ENCODE measurements at regions not wholly inside any gene's neighbourhood (a gene's known extent, or its start where the extent isn't known, plus 50 kb on each side); places are given as distances from the start of the nearest gene placed in this dataset.
"Not testable (repeated sequence)": the region's sequence is repeated elsewhere in the genome, so short reads cannot be mapped to it uniquely, and the experiment has no call there.

DNA sequence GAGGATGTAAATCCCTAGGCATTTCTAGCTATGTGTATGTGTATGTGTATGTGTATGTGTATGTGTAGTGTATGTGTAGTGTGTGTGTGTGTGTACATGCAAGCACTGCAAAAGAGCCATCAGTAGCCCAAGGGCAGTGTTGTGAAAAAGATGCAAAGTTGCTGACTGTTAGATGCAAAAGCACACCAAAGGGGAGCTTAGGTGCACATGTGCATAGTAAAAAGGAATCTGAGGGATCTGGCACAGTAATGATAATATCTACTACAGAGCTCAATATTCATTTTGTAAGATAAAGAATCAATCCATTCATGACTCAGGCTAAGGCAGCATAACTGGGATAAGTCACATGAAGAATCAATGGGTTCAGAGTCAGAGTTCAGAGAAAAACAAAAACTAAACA, 80.2 kb downstream of the TMEM47 start:
- no peak for DNase-seq (ENCODE audit: extremely low read depth in 1 of 11, low read depth in 9 of 11, low spot score in 4 of 11)

DNA sequence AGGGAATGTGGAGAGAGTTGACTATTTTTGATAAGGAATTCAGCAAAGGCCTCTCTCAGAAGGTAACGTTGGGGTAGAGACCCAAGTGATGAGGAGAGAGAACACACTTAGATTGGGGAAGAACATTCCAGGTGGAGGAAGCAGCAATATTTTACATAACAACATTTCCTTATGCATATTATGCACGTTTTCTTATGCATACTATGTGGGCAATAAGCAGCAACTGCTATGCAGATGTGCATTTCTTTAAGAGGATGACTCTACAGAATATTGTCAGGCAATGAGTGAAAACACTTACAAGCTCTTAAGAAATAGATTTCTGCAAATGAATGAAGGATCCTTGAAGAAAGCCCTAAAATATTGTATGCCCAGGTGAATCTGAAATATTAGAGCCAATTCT, 91.1 kb downstream of the TMEM47 start:
- DNase-seq (ENCODE audit: extremely low read depth in 1 of 11, low read depth in 9 of 11, low spot score in 4 of 11) = no peak

DNA sequence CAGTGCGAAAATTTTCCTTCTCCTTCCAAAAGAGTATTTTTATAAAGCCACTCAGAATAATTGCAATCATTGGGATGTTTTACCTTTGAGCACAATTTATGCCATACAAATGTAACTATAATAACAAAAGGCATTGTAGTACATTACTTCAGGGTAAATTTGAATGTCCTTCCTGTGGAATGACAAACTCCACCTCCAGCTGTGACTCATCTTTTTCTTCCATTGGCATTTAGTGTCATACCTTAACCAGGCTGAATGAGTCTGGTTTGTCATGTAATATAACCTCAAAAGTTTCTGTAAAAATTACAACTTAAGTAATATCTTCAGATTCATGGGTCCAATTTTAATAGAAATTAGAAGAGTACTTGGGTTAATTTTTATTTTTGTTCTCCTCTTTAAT, 93.3 kb downstream of the TMEM47 start:
- DNase-seq (ENCODE audit: extremely low read depth in 1 of 11, low read depth in 9 of 11, low spot score in 4 of 11) = no peak

DNA sequence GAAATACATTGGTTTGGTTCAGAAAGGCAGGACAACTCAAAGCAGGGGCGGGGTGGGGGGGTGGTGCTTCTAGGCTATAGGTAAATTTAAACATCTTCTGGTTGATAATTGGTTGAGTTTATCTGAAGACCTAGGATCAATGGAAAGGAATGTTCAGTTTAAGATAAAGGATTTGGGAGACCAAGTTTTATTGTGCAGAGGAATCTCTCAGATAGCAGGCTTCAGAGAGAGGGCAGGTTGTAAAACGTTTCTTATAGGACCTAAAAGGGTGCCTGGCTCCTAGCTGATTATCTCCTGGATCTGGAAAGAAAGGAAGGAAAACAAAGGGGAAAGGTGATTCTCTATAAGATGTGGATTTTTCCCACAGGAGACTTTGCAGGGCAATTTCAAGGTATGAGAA, 94.0 kb downstream of the TMEM47 start:
- no peak for DNase-seq (ENCODE audit: extremely low read depth in 1 of 11, low read depth in 9 of 11, low spot score in 4 of 11)

DNA sequence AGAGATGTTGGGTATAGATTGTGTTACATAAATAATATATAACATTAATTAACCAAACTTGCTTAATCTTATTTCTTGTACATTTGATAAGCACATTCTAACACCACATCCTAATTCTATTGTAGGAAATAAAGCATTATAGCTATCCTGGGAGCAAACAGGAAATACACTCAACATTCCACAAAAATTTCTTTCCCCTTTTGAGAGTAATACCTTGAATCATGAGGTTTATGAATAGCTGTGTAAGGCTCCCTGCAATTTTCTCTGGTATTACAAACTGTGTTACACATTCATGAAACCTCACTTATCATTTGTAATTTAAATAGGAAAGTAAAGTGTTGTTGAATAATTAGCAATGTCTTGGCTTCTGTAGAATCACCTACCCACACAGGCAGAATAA, 95.1 kb downstream of the TMEM47 start:
- no peak for DNase-seq (ENCODE audit: extremely low read depth in 1 of 11, low read depth in 9 of 11, low spot score in 4 of 11)

DNA sequence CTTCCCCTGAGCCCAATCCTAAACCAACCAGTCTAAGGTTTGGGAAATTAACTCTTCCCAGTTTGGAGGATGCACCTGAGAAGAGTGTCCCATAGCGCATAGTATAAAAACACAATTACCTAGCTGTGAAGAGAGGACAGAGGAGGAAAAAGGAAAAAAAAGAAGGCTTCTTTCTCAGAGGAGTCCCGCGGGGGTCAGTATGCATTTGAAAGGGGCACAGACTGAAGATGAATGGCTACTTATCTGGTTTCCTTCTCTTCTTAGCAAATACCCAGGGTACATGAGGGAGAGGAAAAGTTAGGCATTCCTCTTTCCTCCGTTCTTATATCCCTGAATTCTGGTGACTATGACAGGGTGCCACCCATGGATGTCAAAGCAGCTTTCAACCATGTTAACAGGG, 96.9 kb downstream of the TMEM47 start:
- no peak for DNase-seq (ENCODE audit: extremely low read depth in 1 of 11, low read depth in 9 of 11, low spot score in 4 of 11)

DNA sequence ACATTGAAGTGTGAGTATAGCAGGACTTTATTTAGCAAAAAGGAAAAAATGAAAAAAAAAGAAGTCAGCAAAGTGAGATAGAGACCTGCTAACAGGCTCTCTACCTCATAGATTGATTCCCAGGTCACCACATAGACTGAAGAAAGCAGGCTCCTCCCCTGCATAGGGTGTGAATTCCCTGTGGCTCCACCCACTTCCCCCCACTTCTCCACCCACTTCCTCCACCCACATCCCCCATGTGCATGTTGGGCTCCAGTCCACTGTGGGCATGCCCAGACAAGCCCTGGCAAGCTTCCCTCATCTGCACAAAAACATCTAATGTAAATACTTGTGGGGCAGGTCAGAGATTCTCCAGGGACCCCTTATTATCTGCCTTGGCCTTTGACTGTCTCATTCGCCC, 97.8 kb downstream of the TMEM47 start:
- no peak for DNase-seq (ENCODE audit: extremely low read depth in 1 of 11, low read depth in 9 of 11, low spot score in 4 of 11)

DNA sequence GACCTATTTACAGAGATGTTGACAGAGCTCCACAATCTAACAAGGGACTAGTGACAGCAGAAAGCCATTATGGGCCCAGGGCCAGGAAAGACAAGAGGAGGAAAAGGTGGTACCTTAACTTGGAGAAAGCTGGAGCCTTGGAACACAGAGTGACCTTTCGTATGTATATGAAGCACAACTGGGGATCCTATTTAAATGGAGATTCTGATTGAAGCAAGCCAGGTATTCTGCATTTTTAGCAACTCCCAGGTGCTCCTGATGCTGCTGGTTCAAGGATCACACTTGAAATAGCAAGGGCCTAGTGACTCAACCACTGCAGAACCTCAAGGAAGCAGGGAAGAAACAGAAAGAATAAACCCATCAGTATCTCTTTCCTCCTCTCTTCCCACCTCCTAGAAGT, 99.4 kb downstream of the TMEM47 start:
- no peak for DNase-seq (ENCODE audit: extremely low read depth in 1 of 11, low read depth in 9 of 11, low spot score in 4 of 11)

DNA sequence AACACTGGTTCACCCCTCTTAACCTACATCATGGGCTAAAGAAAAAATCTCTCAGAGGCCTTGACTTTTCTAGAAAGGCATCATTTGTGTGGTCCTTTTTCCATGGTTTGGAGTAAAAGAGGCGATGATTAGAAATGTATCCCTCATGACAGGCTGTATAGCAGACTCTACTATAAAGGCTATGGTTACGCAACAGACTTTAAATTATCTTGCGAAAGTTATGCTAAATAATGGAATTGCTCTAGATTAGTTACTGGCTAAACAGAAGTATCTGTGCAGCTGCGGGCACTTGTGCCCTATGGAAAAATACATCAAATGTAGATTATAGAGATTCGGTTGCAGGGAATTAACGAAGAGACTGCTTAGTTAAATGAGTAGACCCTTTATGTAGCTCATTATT, 101.6 kb downstream of the TMEM47 start:
- DNase-seq (ENCODE audit: extremely low read depth in 1 of 11, low read depth in 9 of 11, low spot score in 4 of 11) = no peak

DNA sequence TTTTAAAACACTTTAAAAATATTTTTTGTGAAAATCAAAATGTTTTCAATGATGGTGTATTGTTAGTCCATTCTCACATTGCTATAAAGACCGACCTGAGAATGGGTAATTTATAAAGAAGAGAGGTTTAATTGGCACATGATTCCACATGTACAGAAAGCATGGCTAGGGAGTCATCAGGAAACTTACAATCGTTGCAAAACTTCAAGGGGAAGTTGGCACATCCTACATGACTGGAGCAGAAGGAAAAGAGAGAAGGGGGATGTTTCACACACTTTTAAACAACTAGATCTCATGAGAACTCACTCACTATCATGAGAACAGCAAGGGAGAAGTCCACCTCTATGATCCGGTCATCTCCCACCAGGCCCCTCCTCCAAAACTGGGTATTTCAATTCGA, 110.7 kb downstream of the TMEM47 start:
- no peak for DNase-seq (ENCODE audit: extremely low read depth in 1 of 11, low read depth in 9 of 11, low spot score in 4 of 11)

DNA sequence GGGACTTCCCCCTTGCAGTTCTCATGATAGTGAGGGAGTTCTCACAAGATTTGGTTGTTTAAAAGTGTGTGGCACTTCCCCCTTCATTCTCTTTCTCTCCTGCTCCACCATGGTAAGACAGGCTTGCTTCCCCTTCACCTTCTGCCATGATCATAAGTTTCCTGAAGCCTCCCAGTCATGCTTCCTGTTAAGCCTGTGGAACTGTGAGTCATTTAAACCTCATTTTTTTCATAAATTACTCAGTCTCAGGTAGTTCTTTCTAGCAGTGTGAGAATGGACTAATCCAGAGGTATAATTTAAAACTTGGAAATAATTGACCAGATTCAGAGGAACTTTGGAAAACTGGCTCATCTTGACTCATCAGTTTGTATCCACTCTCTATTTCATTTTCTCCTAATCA, 129.0 kb downstream of the TMEM47 start:
- no peak for DNase-seq (ENCODE audit: extremely low read depth in 1 of 11, low read depth in 9 of 11, low spot score in 4 of 11)

DNA sequence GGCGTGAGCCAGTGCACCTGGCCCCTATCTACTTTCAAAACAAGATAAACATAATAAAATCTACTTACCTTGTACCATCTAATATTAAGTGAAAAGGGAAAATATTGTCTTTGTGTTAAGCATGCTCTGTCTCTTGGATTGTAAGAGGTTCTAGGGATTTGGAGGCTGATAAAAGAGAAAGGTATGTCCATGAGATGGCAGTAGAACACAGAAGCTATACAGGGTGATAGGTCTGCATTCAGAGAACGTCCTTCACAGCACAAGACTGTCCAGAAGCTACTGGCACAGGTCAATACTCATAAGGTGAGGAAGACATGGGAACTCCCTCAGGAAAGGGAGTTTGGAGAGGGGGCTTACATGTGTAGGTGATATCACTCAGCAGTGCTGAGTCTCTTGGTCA, 135.5 kb downstream of the TMEM47 start:
- no peak for DNase-seq (ENCODE audit: extremely low read depth in 1 of 11, low read depth in 9 of 11, low spot score in 4 of 11)

DNA sequence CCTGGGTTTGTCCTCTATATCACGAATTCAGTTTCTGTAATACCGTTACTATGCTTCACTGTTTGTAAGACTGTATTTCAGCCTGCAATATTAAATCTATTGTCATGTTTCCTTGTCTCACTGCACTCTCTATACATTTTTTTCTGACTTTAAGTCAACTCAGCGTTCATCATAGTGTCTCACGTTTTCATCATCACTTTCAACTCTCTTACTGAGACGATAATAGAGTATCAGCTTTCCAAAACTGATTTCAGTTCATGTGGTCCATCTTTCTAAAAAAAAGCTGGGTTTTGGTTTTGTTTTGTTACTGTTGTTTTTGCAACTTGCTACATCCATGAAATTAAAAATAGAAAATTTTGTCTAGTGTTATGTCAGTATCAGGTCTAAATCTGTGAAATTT, 147.7 kb downstream of the TMEM47 start:
- DNase-seq (ENCODE audit: extremely low read depth in 1 of 11, low read depth in 9 of 11, low spot score in 4 of 11) = no peak

DNA sequence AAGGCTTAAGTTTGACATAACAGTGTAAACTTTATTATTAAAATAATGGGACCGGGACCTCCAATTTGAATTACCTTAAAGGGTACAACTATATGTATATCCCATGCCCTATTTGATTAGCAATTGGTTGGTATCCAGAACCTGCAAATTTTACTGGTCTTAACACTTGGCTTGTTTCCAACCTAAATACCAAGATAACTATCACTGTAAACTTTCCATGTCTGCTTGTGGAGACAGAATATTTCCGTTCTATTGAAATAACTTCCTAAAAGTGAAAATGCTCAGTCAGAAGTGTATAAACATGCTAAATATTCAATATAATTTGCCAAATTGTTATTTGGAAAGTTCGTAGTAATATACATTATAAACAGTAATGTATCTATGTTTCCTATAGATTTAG, 154.0 kb downstream of the TMEM47 start:
- no peak for DNase-seq (ENCODE audit: extremely low read depth in 1 of 11, low read depth in 9 of 11, low spot score in 4 of 11)

DNA sequence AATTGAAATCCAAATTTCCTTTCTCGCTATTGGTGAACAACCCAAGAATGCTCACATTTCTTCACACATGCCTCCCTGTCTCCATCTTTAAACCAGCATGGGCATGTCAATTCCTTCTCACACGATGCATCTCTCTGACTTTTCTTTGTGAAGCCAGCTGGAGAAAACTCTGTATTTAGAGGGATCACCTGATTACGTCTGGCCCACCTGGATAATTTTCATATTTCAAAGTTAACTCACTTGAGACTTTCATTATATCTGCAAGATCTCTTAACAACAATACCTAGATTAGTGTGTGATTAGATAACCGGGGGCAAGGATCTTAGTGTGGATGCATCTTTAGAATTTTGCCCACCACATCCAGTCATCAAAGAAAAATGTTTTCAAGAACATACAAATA, 164.0 kb downstream of the TMEM47 start:
- DNase-seq (ENCODE audit: extremely low read depth in 1 of 11, low read depth in 9 of 11, low spot score in 4 of 11) = no peak

DNA sequence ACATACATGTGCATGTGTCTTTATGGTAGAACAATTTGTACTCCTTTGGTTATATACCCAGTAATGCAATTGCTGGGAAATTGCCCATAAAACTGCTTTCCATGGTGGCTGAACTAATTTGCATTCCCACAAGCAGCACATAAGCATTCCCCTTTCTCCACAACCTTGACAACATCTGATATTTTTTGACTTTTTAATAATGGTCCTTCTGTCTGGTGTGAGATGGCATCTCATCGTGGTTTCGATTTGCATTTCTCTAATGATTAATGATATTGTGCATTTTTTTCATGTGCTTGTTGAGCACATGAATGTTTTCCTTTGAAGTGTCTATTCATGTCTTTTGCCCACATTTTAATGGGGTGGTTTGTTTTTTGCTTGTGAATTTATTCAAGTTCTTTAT, 166.0 kb downstream of the TMEM47 start:
- no peak for DNase-seq (ENCODE audit: extremely low read depth in 1 of 11, low read depth in 9 of 11, low spot score in 4 of 11)

DNA sequence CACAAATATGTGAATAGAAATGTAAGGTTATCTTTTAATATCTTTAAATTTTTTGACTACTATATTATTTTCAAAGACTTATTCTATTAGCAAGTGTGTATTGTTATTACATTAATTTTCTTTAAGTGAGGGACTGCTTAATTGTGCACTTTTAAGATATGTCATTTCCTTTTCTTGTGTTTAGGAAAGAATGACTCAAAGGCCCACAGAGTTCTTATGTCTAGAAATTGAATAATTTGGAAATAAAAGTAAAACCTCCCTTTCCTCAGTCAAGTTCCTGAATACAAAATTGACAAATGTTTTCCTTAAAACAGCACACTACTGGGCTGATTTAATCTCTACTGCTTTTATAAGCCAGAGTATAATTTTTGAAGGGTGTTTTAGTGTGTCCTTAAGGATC, 169.7 kb downstream of the TMEM47 start:
- DNase-seq (ENCODE audit: extremely low read depth in 1 of 11, low read depth in 9 of 11, low spot score in 4 of 11) = no peak

DNA sequence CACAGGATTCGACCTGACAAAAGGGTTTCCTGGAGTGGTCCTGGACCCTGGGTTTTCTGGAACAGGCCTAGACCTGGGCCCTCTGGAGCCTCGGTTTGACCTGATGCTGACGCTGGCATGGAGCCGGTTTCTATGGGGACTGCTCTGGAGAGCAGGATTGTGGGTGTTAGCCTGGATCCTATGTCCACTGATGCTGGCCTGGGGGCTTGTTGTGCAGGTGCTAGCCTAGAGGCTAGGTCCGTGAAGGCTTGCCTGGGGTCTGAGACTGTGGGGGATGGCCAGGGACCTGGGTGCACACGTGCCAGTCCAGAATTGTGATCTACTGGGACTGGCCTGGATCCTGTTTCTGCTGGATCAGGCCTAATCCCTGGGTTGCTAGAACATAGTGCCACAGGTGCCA, 173.1 kb downstream of the TMEM47 start:
- DNase-seq (ENCODE audit: extremely low read depth in 1 of 11, low read depth in 9 of 11, low spot score in 4 of 11) = no peak

DNA sequence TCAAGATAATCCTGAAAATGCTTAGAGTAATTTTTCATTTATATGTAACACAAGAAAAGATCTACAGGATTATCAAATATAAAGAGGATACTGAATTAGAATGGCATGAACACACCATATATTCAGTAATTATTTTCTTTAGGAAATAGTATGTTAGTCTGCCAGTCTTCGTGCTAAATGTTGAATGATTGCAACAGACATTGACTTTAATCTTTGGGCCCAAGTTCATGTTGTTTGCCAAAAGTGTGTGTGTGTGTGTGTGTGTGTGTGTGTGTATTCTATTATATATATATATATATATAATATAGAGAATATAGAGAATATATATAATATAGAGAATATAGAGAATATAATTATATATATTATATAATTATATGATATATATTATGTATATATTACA, 186.6 kb downstream of the TMEM47 start:
- DNase-seq (ENCODE audit: extremely low read depth in 1 of 11, low read depth in 9 of 11, low spot score in 4 of 11) = no peak

DNA sequence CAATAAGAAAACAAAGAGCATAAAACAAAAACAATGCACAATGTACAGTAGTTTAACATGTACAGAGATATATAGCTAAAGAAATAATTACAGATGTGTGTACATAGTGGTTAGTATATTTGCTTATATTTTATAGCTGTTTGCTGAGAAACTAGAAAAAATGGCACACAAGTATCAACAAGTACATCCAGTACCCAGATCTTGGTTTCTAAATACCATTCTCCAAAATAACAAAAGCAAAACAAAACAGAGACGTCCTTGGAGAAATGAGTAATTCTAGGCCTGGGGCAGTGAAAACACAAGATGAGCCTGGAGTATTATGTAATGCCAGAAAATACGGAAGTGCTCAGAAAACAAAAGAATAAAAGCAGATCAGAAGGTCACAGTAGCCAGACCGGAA, 189.6 kb downstream of the TMEM47 start:
- DNase-seq (ENCODE audit: extremely low read depth in 1 of 11, low read depth in 9 of 11, low spot score in 4 of 11) = no peak

DNA sequence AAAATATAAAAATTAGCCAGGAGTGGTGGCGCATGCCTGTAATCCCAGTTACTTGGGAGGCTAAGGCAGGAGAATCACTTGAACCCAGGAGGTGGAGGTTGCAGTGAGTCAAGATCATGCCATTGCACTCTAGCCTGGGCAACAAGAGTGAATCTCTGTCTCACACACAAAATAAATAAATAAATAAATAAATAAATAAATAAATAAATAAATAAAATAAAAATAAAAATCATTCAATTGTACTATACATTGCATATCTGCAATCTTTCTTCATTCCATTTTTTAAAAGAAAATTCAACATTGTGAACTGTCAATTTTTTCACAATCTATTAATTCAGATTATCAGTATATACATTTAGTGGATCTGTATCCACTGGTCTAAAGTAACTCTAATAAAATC, 193.9 kb downstream of the TMEM47 start:
- DNase-seq (ENCODE audit: extremely low read depth in 1 of 11, low read depth in 9 of 11, low spot score in 4 of 11) = not testable (repeated sequence)

DNA sequence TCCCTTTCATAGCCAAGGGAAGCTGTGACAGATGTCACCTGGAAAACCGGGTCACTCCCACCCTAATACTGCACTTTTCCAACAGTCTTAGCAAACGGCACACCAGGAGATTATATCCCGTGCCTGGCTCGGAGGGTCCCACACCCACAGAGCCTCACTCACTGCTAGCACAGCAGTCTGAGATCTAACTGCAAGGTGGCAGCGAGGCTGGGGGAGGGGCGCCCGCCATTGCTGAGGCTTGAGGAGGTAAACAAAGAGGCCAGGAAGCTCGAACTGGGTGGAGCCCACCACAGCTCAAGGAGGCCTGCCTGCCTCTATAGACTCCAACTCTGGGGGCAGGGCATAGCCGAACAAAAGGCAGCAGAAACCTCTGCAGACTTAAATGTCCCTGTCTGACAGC, 199.2 kb downstream of the TMEM47 start:
- DNase-seq (ENCODE audit: extremely low read depth in 1 of 11, low read depth in 9 of 11, low spot score in 4 of 11) = not testable (repeated sequence)
